Activated CD4-positive, alpha-beta T cell treated with anti-CD3 and anti-CD28 coated beads for 4 hours (primary cell): ENCODE measurements at regions not wholly inside any gene's neighbourhood (a gene's known extent, or its start where the extent isn't known, plus 50 kb on each side); places are given as distances from the start of the nearest gene placed in this dataset.
"Not testable (repeated sequence)": the region's sequence is repeated elsewhere in the genome, so short reads cannot be mapped to it uniquely, and the experiment has no call there.

Experiments used
- DNase-seq, 2 donors: peaks; one replicate each; pipeline ENCODE4 v3.0.0-alpha.2; 2020

- DNase-seq, result no peak
These were observed 202.6 kb downstream of the RBM46 start for GRCh38 chr4:154983714-154984113.

DNA sequence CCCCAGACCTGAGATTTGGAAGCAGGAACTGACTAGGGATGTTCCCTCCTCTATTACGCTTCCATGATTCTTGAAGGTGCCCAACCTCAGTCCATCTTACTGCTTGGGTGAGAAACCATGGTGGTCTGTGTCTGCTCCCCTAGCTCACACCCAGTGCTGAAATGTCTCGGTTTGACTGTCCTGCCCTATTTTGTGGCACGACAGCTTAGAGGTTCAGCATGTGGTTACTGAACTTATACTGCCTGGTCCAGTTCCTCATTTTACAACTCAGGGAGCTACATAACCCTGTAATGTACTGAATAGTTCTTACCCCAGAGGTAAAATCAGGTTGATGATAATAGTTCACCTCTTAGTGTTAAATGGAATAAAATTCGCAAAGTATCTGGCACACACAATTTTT is 203.1 kb downstream of the RBM46 start:
- DNase-seq, result no peak

DNA sequence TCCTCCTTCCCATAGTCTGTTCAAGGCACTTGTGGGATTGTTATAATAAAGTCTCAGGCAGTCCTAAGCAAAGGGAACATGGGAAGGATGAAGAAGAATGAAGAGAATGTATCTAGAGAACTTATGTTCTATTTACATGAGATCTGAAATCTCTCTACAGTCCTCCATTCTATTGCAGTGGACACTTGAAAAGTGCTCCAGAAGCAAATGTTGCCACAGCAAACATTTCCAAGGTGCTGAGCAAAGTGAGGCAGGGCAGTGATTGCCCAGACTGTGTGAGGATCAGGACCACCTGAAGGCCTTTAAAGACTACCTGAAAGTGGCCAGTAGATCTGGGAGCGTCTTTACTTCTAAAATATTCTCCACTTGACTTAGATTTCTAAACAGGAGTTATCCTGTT is 203.5 kb downstream of the RBM46 start:
- no peak for DNase-seq

- DNase-seq, result no peak
These were observed 204.6 kb downstream of the RBM46 start for GRCh38 chr4:154985673-154986072.

GRCh38 chr4:154988511-154988910 is 207.4 kb downstream of the RBM46 start:
- no peak for DNase-seq

- no peak for DNase-seq
These were observed 208.4 kb downstream of the RBM46 start for GRCh38 chr4:154989511-154989910.

DNA sequence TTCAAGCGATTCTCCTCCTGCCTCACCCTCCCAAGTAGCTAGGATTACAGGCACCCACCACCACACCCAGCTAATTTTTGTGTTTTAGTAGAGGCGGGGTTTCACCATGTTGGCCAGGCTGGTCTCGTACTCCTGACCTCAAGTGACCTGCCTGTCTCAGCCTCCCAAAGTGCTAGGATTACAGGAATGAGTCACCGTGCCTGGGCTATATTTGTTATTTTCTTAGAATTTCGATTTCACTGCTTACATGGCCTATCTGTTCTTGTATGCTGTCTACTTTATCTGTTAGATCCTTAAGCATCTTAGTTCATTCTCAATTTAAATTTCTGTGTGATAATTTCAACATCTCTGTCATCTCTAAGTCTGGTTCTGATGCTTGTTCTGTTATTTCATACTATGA is 210.6 kb upstream of the NPY2R start:
- DNase-seq, result not testable (repeated sequence)

- no peak for DNase-seq
These were observed 210.2 kb upstream of the NPY2R start for GRCh38 chr4:154998284-154998683.

GRCh38 chr4:154998773-154999172 is 209.7 kb upstream of the NPY2R start:
- no peak for DNase-seq

DNA sequence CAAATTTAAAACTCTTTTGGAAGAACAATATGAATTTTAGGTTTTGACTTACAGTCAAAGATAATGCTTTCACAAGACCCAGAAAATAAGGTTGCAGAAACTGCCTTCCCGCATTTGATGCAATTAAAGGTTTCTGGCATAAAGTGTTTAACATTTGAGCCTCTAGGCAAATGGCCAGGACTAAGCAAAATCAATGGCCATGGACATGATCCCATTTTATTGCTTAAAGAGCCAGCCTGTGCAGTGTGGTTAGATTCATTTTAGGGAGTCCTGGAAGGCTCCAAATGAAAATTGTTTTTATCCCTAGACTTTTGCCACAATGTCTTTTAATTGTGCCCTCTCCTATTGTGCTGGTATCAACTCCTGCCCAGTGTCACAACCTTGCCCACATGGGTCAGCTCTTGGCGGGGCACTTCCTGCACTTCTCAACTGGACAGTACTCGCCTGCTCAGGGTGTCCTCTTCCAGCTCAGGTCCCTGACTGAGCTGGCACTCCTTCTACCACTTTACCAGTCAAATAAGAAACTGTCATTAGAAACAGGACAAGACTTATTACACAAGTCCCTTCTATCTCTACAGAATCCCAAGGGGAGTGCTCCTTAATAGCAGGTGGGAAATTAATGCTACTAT is 208.4 kb upstream of the NPY2R start:
- DNase-seq, result no peak

GRCh38 chr4:155001251-155001650 is 207.2 kb upstream of the NPY2R start:
- DNase-seq, result no peak

DNA sequence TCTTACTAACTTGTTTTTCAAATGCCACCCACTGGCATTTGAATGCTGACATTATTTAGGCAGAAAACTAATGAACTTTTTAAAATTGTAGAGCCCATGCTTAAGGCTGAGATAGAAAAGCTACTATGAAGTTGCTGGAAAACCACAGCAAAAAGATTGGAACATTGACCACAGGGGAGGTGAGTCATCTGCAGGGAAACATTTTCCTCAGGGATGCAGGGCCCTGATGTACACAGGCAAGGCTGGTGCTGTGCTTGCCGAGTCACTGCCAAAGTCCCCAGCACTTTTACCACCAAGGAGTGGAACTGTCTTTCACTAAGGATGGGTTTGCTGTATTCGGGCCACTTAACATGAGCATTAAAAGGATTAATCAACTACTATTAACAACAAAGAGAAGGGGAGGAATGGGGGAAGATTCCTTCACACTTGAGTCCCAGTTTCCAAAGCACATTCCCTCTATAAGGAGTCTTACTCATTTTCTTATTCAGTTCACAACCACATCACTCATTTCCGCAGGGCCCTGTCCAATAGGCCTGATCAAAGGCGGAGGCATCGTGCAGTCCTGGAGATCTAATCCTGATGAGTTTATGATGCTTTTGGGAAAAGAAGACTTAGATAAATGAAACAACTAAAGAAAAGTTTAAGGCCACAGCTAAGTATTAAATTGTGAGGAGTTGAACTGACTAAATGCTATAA is 202.9 kb upstream of the NPY2R start:
- DNase-seq, result no peak

GRCh38 chr4:155007660-155008176 is 200.7 kb upstream of the NPY2R start:
- no peak for DNase-seq

DNA sequence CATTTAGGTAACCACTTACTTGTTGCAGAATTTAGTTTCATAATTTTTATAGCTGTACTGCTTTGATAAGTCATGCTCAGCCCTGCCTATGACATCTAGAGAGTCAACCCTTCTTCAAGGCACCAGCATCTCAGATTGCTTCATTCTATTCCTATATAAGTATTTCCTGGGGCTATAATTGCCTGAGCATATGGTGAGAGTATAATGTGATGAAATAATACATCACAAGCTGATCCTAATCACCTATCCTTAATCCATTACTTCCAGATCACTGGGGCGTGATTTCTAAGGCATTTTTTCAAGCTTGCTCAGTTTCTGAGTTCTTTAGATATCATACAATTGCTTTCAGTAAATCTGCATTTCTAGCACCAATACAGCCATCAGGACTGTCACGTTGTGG is 200.0 kb upstream of the NPY2R start:
- no peak for DNase-seq

GRCh38 chr4:155009288-155009687 is 199.1 kb upstream of the NPY2R start:
- no peak for DNase-seq

DNA sequence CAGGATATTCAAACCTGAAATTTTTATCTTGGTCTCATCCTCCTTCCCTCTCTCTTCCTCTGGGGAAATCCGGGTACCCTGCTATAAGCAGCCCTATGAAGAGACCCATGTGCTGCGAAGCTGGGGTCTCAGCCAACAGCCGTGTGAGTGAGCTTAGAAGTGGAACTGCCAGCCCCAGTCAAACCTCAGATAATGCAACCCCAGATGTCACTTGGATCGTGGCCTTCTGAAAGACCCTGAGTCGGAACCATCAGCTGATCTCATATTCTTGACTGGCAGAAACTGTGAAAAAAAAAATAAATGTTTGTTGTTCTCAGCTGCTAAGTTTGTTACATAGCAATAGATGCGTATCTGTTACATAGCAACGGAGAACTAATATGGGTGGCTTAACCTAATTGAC is 198.1 kb upstream of the NPY2R start:
- DNase-seq, result no peak

DNA sequence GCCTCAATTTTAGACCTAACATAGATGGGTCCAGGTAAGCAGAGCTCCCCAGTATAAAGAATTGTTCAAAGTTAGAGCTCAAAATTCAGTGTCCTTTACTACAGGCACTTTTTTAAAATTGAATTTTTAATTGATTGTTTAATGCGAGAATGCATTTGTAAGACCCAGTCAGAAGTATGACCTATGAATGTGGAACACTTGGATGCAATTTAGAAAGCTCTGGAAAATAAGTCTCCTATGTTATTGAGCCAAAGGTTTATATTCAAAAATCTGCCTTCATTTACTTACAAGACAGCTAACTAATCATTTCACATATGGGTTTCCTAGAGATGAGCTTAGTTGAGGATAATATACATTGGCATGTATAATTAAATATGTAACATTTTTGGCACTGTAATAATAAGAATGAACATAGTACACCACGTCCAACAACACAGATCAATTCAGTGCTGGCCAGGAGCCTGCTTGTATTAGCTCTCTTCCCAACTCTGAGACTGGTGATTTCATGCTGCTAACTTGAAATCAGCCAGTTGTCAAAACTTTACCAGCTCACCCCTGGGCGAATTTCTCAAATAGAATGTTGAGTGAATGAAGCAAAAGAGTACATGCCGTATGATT is 197.2 kb upstream of the NPY2R start:
- no peak for DNase-seq

DNA sequence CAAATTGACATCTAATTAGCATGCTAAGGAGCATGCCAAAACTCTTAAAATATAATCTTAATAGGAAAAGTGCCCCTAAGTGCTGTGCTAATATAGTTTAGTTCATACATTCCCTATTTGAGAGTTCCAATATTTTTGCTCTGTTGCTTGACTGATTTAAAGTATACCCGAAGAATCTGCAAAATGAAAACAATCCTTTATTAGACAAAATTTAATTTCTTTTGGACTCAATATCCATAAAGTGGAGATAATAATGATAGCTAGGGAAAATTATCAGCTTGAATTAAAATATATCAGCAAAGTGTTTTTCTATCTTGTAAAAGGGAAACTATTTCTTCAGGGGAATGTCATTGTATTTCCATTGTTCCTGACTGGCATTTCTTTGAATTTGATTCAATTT is 196.0 kb upstream of the NPY2R start:
- no peak for DNase-seq

DNA sequence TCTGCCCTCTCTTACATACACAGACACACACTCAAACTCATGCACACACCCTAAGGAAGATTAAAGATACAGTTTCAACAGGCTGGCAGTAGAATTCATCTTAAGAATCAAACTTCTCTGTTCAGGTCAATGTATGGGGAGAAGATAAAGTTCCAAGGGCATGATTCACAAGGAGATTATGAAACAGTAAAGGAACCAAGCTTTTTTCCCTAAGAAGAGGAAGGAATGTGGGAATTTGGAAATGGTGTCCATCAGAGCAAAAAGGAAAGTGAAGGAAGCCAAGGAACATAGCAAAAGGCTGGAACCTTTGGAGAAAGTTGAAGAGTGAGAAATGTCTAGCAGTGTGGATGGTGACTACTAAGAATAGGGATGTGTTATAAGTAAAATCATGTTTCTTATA is 191.0 kb upstream of the NPY2R start:
- no peak for DNase-seq

- no peak for DNase-seq
These were observed 182.5 kb upstream of the NPY2R start for GRCh38 chr4:155025762-155026457.

GRCh38 chr4:155026715-155027114 is 181.7 kb upstream of the NPY2R start:
- DNase-seq, result no peak

DNA sequence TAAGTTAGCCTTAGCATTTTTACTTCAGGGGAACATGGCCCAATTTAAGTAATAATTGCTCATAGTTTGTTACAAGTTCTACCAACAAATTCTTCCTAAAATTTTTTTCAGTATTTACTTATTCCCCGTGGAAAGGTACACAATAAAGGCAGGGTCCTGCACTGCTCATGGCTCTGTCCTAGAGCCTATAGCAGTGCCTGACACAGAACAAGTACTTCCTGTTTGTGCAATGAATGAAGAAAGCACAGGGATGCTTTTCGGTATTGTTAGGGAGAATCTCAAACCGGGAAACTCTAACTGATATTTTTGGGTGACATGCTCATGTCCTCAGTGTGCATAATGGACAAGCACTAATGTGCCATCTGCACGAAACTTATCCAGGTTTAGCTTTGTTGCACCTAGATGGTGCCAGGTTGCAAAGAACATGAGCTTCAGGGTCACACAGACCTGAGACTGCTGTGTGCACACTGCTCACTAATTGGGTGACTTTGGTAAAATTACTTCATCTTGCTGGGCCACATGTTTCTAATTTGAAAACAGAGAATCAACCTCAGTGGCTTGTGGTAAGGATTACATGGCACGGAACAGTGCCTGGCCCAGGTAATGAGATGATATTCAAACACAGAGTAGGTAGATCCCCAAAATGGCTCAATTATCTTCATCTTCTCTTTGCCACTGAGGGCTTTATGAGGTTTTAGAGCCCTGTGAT is 175.8 kb upstream of the NPY2R start:
- no peak for DNase-seq

DNA sequence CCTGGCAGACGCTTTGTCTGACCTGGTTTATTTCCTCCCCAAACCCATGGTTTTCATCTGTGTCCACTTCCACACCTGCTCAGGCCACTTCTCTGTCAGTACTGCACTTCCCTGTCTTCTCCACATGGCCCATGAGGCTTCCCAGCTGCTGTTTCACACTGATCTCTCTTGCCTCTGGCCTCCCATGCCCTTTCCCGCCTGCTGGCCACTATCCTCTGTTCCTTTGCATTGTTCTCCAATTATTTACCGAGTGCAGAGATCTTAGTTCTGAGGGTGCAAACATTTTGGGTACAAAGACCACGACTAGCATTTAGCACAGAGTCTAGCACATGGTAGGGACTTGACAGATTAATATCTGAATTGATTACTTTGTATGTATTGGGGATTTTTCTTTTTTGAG is 174.8 kb upstream of the NPY2R start:
- no peak for DNase-seq
